H9 (cell line): ENCODE measurements at regions not wholly inside any gene's neighbourhood (a gene's known extent, or its start where the extent isn't known, plus 50 kb on each side); places are given as distances from the start of the nearest gene placed in this dataset.

Source experiments
- DNase-seq: peaks from one replicate; pipeline ENCODE4 v3.0.0-alpha.2; 2017
- H2AFZ ChIP-seq: one replicate; pipeline ENCODE4 v1.6.1; 2013; ENCODE audit warnings: mild to moderate bottlenecking, low read length, control low read depth, moderate library complexity
- H2AK5ac ChIP-seq: 2 replicates; pipeline ENCODE4 v1.6.1; 2013; ENCODE audit warnings: low read length, control low read depth, mixed read lengths; ENCODE audit not compliant: insufficient read length
- H2BK120ac ChIP-seq: one replicate; pipeline ENCODE4 v1.6.1; 2013; ENCODE audit warnings: low read depth, mild to moderate bottlenecking, low read length, control low read depth, inconsistent platforms; ENCODE audit not compliant: poor library complexity, severe bottlenecking
- H2BK12ac ChIP-seq: 2 replicates; pipeline ENCODE4 v1.6.1; 2013; ENCODE audit warnings: low read length, control low read depth, mixed read lengths, low read depth; ENCODE audit not compliant: insufficient read length
- H2BK15ac ChIP-seq: 2 replicates; pipeline ENCODE4 v1.6.1; 2013; ENCODE audit warnings: low read depth, low read length, control low read depth
- H2BK20ac ChIP-seq: one replicate; pipeline ENCODE4 v1.6.1; 2013; ENCODE audit warnings: low read depth, mild to moderate bottlenecking, low read length, control low read depth, inconsistent platforms; ENCODE audit not compliant: poor library complexity, severe bottlenecking
- H2BK5ac ChIP-seq: 2 replicates; pipeline ENCODE4 v1.6.1; 2013; ENCODE audit warnings: low read length, control low read depth, mixed read lengths; ENCODE audit not compliant: insufficient read length
- H3K14ac ChIP-seq: 2 replicates; pipeline ENCODE4 v1.6.1; 2013; ENCODE audit warnings: low read length, control low read depth; ENCODE audit not compliant: insufficient read depth
- H3K18ac ChIP-seq: 2 replicates; pipeline ENCODE4 v1.6.1; 2013; ENCODE audit warnings: low read depth, mild to moderate bottlenecking, mixed read lengths, low read length, control low read depth; ENCODE audit not compliant: insufficient read length
- H3K23ac ChIP-seq: 2 replicates; pipeline ENCODE4 v1.6.1; 2013; ENCODE audit warnings: low read length, control low read depth, mixed read lengths, low read depth; ENCODE audit not compliant: insufficient read length
- H3K23me2 ChIP-seq: 2 replicates; pipeline ENCODE4 v1.6.1; 2013; ENCODE audit warnings: low read depth, mild to moderate bottlenecking, mixed read lengths, low read length, control low read depth; ENCODE audit not compliant: insufficient read length, poor library complexity, severe bottlenecking
- H3K27ac ChIP-seq: 2 replicates; pipeline ENCODE4 v1.5.1; 2013; ENCODE audit warnings: low read length, control low read depth, mixed read lengths, low read depth; ENCODE audit not compliant: insufficient read length
- H3K27me3 ChIP-seq: 2 replicates; pipeline ENCODE4 v1.6.1; 2013; ENCODE audit warnings: low read length, control low read depth, inconsistent platforms; ENCODE audit not compliant: insufficient read depth
- H3K4ac ChIP-seq: 2 replicates; pipeline ENCODE4 v1.6.1; 2013; ENCODE audit warnings: low read depth, mild to moderate bottlenecking, control low read depth, inconsistent platforms, low read length, moderate library complexity
- H3K4me1 ChIP-seq: 2 replicates; pipeline ENCODE4 v1.6.1; 2013; ENCODE audit warnings: low read length, control low read depth, inconsistent platforms; ENCODE audit not compliant: insufficient read depth
- H3K4me2 ChIP-seq: 2 replicates; pipeline ENCODE4 v1.6.1; 2013; ENCODE audit warnings: low read length, control low read depth, mixed read lengths; ENCODE audit not compliant: insufficient read length, insufficient read depth
- H3K56ac ChIP-seq: 2 replicates; pipeline ENCODE4 v1.6.1; 2013; ENCODE audit warnings: low read depth, mild to moderate bottlenecking, mixed read lengths, low read length, control low read depth; ENCODE audit not compliant: insufficient read length
- H3K79me1 ChIP-seq: 2 replicates; pipeline ENCODE4 v1.6.1; 2013; ENCODE audit warnings: low read depth, mild to moderate bottlenecking, moderate library complexity, low read length, control low read depth, inconsistent platforms; ENCODE audit not compliant: insufficient read depth, poor library complexity, severe bottlenecking
- H3K79me2 ChIP-seq: 2 replicates; pipeline ENCODE4 v1.6.1; 2013; ENCODE audit warnings: low read length, control low read depth, inconsistent platforms; ENCODE audit not compliant: insufficient read depth
- H3K9ac ChIP-seq: 2 replicates; pipeline ENCODE4 v1.6.1; 2013; ENCODE audit warnings: low read length, control low read depth, mixed read lengths; ENCODE audit not compliant: insufficient read length; ENCODE audit errors: extremely low read depth
- H3K9me3 ChIP-seq: one replicate; pipeline ENCODE4 v1.6.1; 2013; ENCODE audit warnings: low read depth, low read length, inconsistent platforms; ENCODE audit not compliant: control insufficient read depth
- H3T11ph ChIP-seq: one replicate; pipeline ENCODE4 v1.6.1; 2013; ENCODE audit warnings: mild to moderate bottlenecking, low read length, control low read depth, inconsistent platforms
- H4K20me1 ChIP-seq: one replicate; pipeline ENCODE4 v1.6.1; 2013; ENCODE audit not compliant: control insufficient read depth, insufficient read length, insufficient read depth
- H4K5ac ChIP-seq: 2 replicates; pipeline ENCODE4 v1.6.1; 2013; ENCODE audit warnings: low read depth, mild to moderate bottlenecking, mixed read lengths, low read length, control low read depth; ENCODE audit not compliant: insufficient read length
- H4K8ac ChIP-seq: replicated peaks from 2 replicates; pipeline ENCODE4 v1.6.1; 2013; ENCODE audit warnings: low read length, control low read depth, mixed read lengths, low read depth; ENCODE audit not compliant: insufficient read length
- H4K91ac ChIP-seq: 2 replicates; pipeline ENCODE4 v1.6.1; 2013; ENCODE audit warnings: low read depth, mild to moderate bottlenecking, moderate library complexity, mixed read lengths, low read length, control low read depth; ENCODE audit not compliant: insufficient read length
- H3K27ac Mint-ChIP-seq, 3 experiments: 2 replicates in 2 of 3; 3 replicates in 1 of 3; pipeline ENCODE4 v1.8.0; 2020 to 2021; ENCODE audit warnings: mixed read lengths in 3 of 3, mild to moderate bottlenecking in 1 of 3, moderate library complexity in 1 of 3
- H3K27me3 Mint-ChIP-seq: 2 replicates; pipeline ENCODE4 v1.8.0; 2021; ENCODE audit warnings: low read depth, mild to moderate bottlenecking, moderate library complexity, mixed read lengths
- H3K36me3 Mint-ChIP-seq, 3 experiments: 2 replicates in 2 of 3; 3 replicates in 1 of 3; pipeline ENCODE4 v1.8.0; 2020 to 2021; ENCODE audit warnings: low read depth in 3 of 3, mixed read lengths in 3 of 3; ENCODE audit not compliant: insufficient read depth in 1 of 3
- H3K4me1 Mint-ChIP-seq, 2 experiments: 2 replicates each; pipeline ENCODE4 v1.8.0; 2020; ENCODE audit warnings: mixed read lengths in 2 of 2
- H3K4me3 Mint-ChIP-seq, 2 experiments: 2 replicates in 1 of 2; 3 replicates in 1 of 2; pipeline ENCODE4 v1.8.0; 2020 to 2021; ENCODE audit warnings: mild to moderate bottlenecking in 2 of 2, mixed read lengths in 2 of 2, moderate library complexity in 1 of 2
- H3K9me3 Mint-ChIP-seq, 2 experiments: 2 replicates in 1 of 2; 3 replicates in 1 of 2; pipeline ENCODE4 v1.8.0; 2020; ENCODE audit warnings: mild to moderate bottlenecking in 2 of 2, mixed read lengths in 2 of 2, moderate library complexity in 1 of 2
- WGBS: extraction: QIAGEN DNeasy Blood & Tissue Kit; methylation state at CpG from one replicate; pipeline ENCODE4 v1.1.7; 2013; ENCODE audit warnings: missing lambda C conversion rate, low lambda C conversion rate, mixed read lengths; ENCODE audit not compliant: insufficient read length; ENCODE audit errors: extremely low coverage; 5-methylcytosine and 5-hydroxymethylcytosine counted together
- TF ChIP-seq, protein P1 (sequence below): fragments of 200-600 bp; sonication (generic); conservative IDR thresholded peaks from 3 replicates; pipeline ENCODE4 v1.8.0; 2021; ENCODE audit warnings: antibody characterized with exemption, mild to moderate bottlenecking

DNA sequence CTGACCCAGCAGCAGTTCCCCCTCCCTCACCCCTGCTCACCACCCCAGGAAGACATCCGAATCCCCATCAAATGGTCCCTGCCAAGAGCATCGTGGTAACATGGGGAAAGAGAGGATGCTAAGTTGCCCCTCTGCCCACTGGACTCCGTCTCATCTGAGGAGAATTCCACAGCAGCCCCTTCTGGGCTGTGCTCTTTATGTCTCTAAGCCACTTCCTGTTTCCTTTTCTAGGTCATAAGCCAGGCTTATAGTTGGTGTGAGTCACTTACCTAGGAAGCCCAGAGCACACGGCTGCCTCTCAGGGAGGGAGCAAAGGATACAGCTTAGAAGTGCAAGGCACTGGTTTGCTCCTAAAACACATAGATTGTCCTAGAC lies 76.0 kb downstream of the VCPKMT start:
- Histone ChIP-seq H4K5ac (no peak overlapping the region), H4K8ac (no peak overlapping the region), H4K20me1 (no peaks in the 10 kb centered on the region), H2BK15ac (no peak overlapping the region), H2BK20ac (no peak overlapping the region), H3K9ac (no peak overlapping the region), H3K56ac (no peak overlapping the region), H3K27ac (no peak overlapping the region), H3K4me2 (no peak overlapping the region), H2BK120ac (no peak overlapping the region), H3K9me3 (no peaks in the 10 kb centered on the region), H2AFZ (no peak overlapping the region), H4K91ac (no peak overlapping the region), H3K14ac (no peak overlapping the region), H2BK5ac (no peak overlapping the region), H3T11ph (no peak overlapping the region), H3K79me2 (no peaks in the 10 kb centered on the region), H3K23ac (no peak overlapping the region), H3K23me2 (no peaks in the 10 kb centered on the region), H3K4ac (no peak overlapping the region), H3K18ac (no peak overlapping the region), H2BK12ac (no peak overlapping the region), H3K4me1 (no peaks in the 10 kb centered on the region), H2AK5ac (no peak overlapping the region), H3K79me1 (no peaks in the 10 kb centered on the region), H3K27me3 (no peaks in the 10 kb centered on the region)
- Mint-ChIP-seq H3K36me3 (no peaks in the 10 kb centered on the region), H3K4me1 (peaks cover 0 to 5% of the 10 kb centered on the region in 2 experiments; a peak in 3 of 4 replicates), H3K27me3 (peaks cover 2% of the 10 kb centered on the region; the same call in 1 of the 2 replicates), H3K4me3 (no peak overlapping the region), H3K27ac (no peak overlapping the region), H3K9me3 (no peaks in the 10 kb centered on the region)
- no CpG with 5 or more reads among the region's 4 CpGs for WGBS
- no peak for DNase-seq
- TF ChIP-seq, protein P1, sequence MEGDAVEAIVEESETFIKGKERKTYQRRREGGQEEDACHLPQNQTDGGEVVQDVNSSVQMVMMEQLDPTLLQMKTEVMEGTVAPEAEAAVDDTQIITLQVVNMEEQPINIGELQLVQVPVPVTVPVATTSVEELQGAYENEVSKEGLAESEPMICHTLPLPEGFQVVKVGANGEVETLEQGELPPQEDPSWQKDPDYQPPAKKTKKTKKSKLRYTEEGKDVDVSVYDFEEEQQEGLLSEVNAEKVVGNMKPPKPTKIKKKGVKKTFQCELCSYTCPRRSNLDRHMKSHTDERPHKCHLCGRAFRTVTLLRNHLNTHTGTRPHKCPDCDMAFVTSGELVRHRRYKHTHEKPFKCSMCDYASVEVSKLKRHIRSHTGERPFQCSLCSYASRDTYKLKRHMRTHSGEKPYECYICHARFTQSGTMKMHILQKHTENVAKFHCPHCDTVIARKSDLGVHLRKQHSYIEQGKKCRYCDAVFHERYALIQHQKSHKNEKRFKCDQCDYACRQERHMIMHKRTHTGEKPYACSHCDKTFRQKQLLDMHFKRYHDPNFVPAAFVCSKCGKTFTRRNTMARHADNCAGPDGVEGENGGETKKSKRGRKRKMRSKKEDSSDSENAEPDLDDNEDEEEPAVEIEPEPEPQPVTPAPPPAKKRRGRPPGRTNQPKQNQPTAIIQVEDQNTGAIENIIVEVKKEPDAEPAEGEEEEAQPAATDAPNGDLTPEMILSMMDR = no peak
